H9 (cell line): ENCODE measurements at regions not wholly inside any gene's neighbourhood (a gene's known extent, or its start where the extent isn't known, plus 50 kb on each side); places are given as distances from the start of the nearest gene placed in this dataset.

Experiments used
- DNase-seq: peaks from one replicate; pipeline ENCODE4 v3.0.0-alpha.2; 2017
- H2AFZ ChIP-seq: one replicate; pipeline ENCODE4 v1.6.1; 2013; ENCODE audit warnings: mild to moderate bottlenecking, low read length, control low read depth, moderate library complexity
- H2AK5ac ChIP-seq: 2 replicates; pipeline ENCODE4 v1.6.1; 2013; ENCODE audit warnings: low read length, control low read depth, mixed read lengths; ENCODE audit not compliant: insufficient read length
- H2BK120ac ChIP-seq: one replicate; pipeline ENCODE4 v1.6.1; 2013; ENCODE audit warnings: low read depth, mild to moderate bottlenecking, low read length, control low read depth, inconsistent platforms; ENCODE audit not compliant: poor library complexity, severe bottlenecking
- H2BK12ac ChIP-seq: 2 replicates; pipeline ENCODE4 v1.6.1; 2013; ENCODE audit warnings: low read length, control low read depth, mixed read lengths, low read depth; ENCODE audit not compliant: insufficient read length
- H2BK15ac ChIP-seq: 2 replicates; pipeline ENCODE4 v1.6.1; 2013; ENCODE audit warnings: low read depth, low read length, control low read depth
- H2BK20ac ChIP-seq: one replicate; pipeline ENCODE4 v1.6.1; 2013; ENCODE audit warnings: low read depth, mild to moderate bottlenecking, low read length, control low read depth, inconsistent platforms; ENCODE audit not compliant: poor library complexity, severe bottlenecking
- H2BK5ac ChIP-seq: 2 replicates; pipeline ENCODE4 v1.6.1; 2013; ENCODE audit warnings: low read length, control low read depth, mixed read lengths; ENCODE audit not compliant: insufficient read length
- H3K14ac ChIP-seq: 2 replicates; pipeline ENCODE4 v1.6.1; 2013; ENCODE audit warnings: low read length, control low read depth; ENCODE audit not compliant: insufficient read depth
- H3K18ac ChIP-seq: 2 replicates; pipeline ENCODE4 v1.6.1; 2013; ENCODE audit warnings: low read depth, mild to moderate bottlenecking, mixed read lengths, low read length, control low read depth; ENCODE audit not compliant: insufficient read length
- H3K23ac ChIP-seq: 2 replicates; pipeline ENCODE4 v1.6.1; 2013; ENCODE audit warnings: low read length, control low read depth, mixed read lengths, low read depth; ENCODE audit not compliant: insufficient read length
- H3K23me2 ChIP-seq: 2 replicates; pipeline ENCODE4 v1.6.1; 2013; ENCODE audit warnings: low read depth, mild to moderate bottlenecking, mixed read lengths, low read length, control low read depth; ENCODE audit not compliant: insufficient read length, poor library complexity, severe bottlenecking
- H3K27ac ChIP-seq: 2 replicates; pipeline ENCODE4 v1.5.1; 2013; ENCODE audit warnings: low read length, control low read depth, mixed read lengths, low read depth; ENCODE audit not compliant: insufficient read length
- H3K27me3 ChIP-seq: 2 replicates; pipeline ENCODE4 v1.6.1; 2013; ENCODE audit warnings: low read length, control low read depth, inconsistent platforms; ENCODE audit not compliant: insufficient read depth
- H3K4ac ChIP-seq: 2 replicates; pipeline ENCODE4 v1.6.1; 2013; ENCODE audit warnings: low read depth, mild to moderate bottlenecking, control low read depth, inconsistent platforms, low read length, moderate library complexity
- H3K4me1 ChIP-seq: 2 replicates; pipeline ENCODE4 v1.6.1; 2013; ENCODE audit warnings: low read length, control low read depth, inconsistent platforms; ENCODE audit not compliant: insufficient read depth
- H3K4me2 ChIP-seq: 2 replicates; pipeline ENCODE4 v1.6.1; 2013; ENCODE audit warnings: low read length, control low read depth, mixed read lengths; ENCODE audit not compliant: insufficient read length, insufficient read depth
- H3K56ac ChIP-seq: 2 replicates; pipeline ENCODE4 v1.6.1; 2013; ENCODE audit warnings: low read depth, mild to moderate bottlenecking, mixed read lengths, low read length, control low read depth; ENCODE audit not compliant: insufficient read length
- H3K79me1 ChIP-seq: 2 replicates; pipeline ENCODE4 v1.6.1; 2013; ENCODE audit warnings: low read depth, mild to moderate bottlenecking, moderate library complexity, low read length, control low read depth, inconsistent platforms; ENCODE audit not compliant: insufficient read depth, poor library complexity, severe bottlenecking
- H3K79me2 ChIP-seq: 2 replicates; pipeline ENCODE4 v1.6.1; 2013; ENCODE audit warnings: low read length, control low read depth, inconsistent platforms; ENCODE audit not compliant: insufficient read depth
- H3K9ac ChIP-seq: 2 replicates; pipeline ENCODE4 v1.6.1; 2013; ENCODE audit warnings: low read length, control low read depth, mixed read lengths; ENCODE audit not compliant: insufficient read length; ENCODE audit errors: extremely low read depth
- H3K9me3 ChIP-seq: one replicate; pipeline ENCODE4 v1.6.1; 2013; ENCODE audit warnings: low read depth, low read length, inconsistent platforms; ENCODE audit not compliant: control insufficient read depth
- H3T11ph ChIP-seq: one replicate; pipeline ENCODE4 v1.6.1; 2013; ENCODE audit warnings: mild to moderate bottlenecking, low read length, control low read depth, inconsistent platforms
- H4K20me1 ChIP-seq: one replicate; pipeline ENCODE4 v1.6.1; 2013; ENCODE audit not compliant: control insufficient read depth, insufficient read length, insufficient read depth
- H4K5ac ChIP-seq: 2 replicates; pipeline ENCODE4 v1.6.1; 2013; ENCODE audit warnings: low read depth, mild to moderate bottlenecking, mixed read lengths, low read length, control low read depth; ENCODE audit not compliant: insufficient read length
- H4K8ac ChIP-seq: replicated peaks from 2 replicates; pipeline ENCODE4 v1.6.1; 2013; ENCODE audit warnings: low read length, control low read depth, mixed read lengths, low read depth; ENCODE audit not compliant: insufficient read length
- H4K91ac ChIP-seq: 2 replicates; pipeline ENCODE4 v1.6.1; 2013; ENCODE audit warnings: low read depth, mild to moderate bottlenecking, moderate library complexity, mixed read lengths, low read length, control low read depth; ENCODE audit not compliant: insufficient read length
- H3K27ac Mint-ChIP-seq, 3 experiments: 2 replicates in 2 of 3; 3 replicates in 1 of 3; pipeline ENCODE4 v1.8.0; 2020 to 2021; ENCODE audit warnings: mixed read lengths in 3 of 3, mild to moderate bottlenecking in 1 of 3, moderate library complexity in 1 of 3
- H3K27me3 Mint-ChIP-seq: 2 replicates; pipeline ENCODE4 v1.8.0; 2021; ENCODE audit warnings: low read depth, mild to moderate bottlenecking, moderate library complexity, mixed read lengths
- H3K36me3 Mint-ChIP-seq, 3 experiments: 2 replicates in 2 of 3; 3 replicates in 1 of 3; pipeline ENCODE4 v1.8.0; 2020 to 2021; ENCODE audit warnings: low read depth in 3 of 3, mixed read lengths in 3 of 3; ENCODE audit not compliant: insufficient read depth in 1 of 3
- H3K4me1 Mint-ChIP-seq, 2 experiments: 2 replicates each; pipeline ENCODE4 v1.8.0; 2020; ENCODE audit warnings: mixed read lengths in 2 of 2
- H3K4me3 Mint-ChIP-seq, 2 experiments: 2 replicates in 1 of 2; 3 replicates in 1 of 2; pipeline ENCODE4 v1.8.0; 2020 to 2021; ENCODE audit warnings: mild to moderate bottlenecking in 2 of 2, mixed read lengths in 2 of 2, moderate library complexity in 1 of 2
- H3K9me3 Mint-ChIP-seq, 2 experiments: 2 replicates in 1 of 2; 3 replicates in 1 of 2; pipeline ENCODE4 v1.8.0; 2020; ENCODE audit warnings: mild to moderate bottlenecking in 2 of 2, mixed read lengths in 2 of 2, moderate library complexity in 1 of 2
- CTCF ChIP-seq: fragments of 200-600 bp; sonication (generic); conservative IDR thresholded peaks from 3 replicates; pipeline ENCODE4 v1.8.0; 2021; ENCODE audit warnings: antibody characterized with exemption, mild to moderate bottlenecking
- WGBS: extraction: QIAGEN DNeasy Blood & Tissue Kit; methylation state at CpG from one replicate; pipeline ENCODE4 v1.1.7; 2013; ENCODE audit warnings: missing lambda C conversion rate, low lambda C conversion rate, mixed read lengths; ENCODE audit not compliant: insufficient read length; ENCODE audit errors: extremely low coverage; 5-methylcytosine and 5-hydroxymethylcytosine counted together

GRCh38 chr16:65287307-65287706 is 165.4 kb upstream of the CDH11 start:
- no peaks in the 10 kb centered on the region for H3K9me3 Mint-ChIP-seq
- Histone ChIP-seq H3K79me1 (no peaks in the 10 kb centered on the region), H3K23ac (no peak overlapping the region), H3K4ac (no peak overlapping the region), H4K91ac (no peak overlapping the region), H3K56ac (no peak overlapping the region), H4K5ac (no peak overlapping the region), H4K20me1 (no peaks in the 10 kb centered on the region), H2BK15ac (no peak overlapping the region), H4K8ac (no peak overlapping the region), H2BK12ac (no peak overlapping the region), H2BK20ac (no peak overlapping the region), H3K27ac (no peak overlapping the region), H3K18ac (no peak overlapping the region), H3K4me2 (no peak overlapping the region), H2BK5ac (no peak overlapping the region), H3K14ac (no peak overlapping the region), H3K9ac (no peak overlapping the region), H3K27me3 (no peaks in the 10 kb centered on the region; the same call in 1 of the 2 replicates), H3K4me1 (peaks cover 4% of the 10 kb centered on the region; the same call in 1 of the 2 replicates), H2BK120ac (no peak overlapping the region), H3K9me3 (no peaks in the 10 kb centered on the region), H2AFZ (no peak overlapping the region), H3K23me2 (no peaks in the 10 kb centered on the region), H3K79me2 (no peaks in the 10 kb centered on the region), H3T11ph (no peak overlapping the region), H2AK5ac (no peak overlapping the region)
- TF ChIP-seq CTCF, result no peak
- H3K4me1 Mint-ChIP-seq, result peaks cover 28 to 32% of the 10 kb centered on the region in 2 experiments
- DNase-seq, result no peak
- no peak overlapping the region for H3K4me3 Mint-ChIP-seq
- WGBS, result no CpG with 5 or more reads among the region's 2 CpGs
- H3K36me3 Mint-ChIP-seq, result no peaks in the 10 kb centered on the region
- H3K27ac Mint-ChIP-seq, result no peak overlapping the region
- H3K27me3 Mint-ChIP-seq, result no peaks in the 10 kb centered on the region; the same call in 1 of the 2 replicates
